AG10803 (cell line): ENCODE measurements at regions not wholly inside any gene's neighbourhood (a gene's known extent, or its start where the extent isn't known, plus 50 kb on each side); places are given as distances from the start of the nearest gene placed in this dataset.

ENCODE experiments used
- DNase-seq: peaks from one replicate; pipeline ENCODE4 v3.0.0; 2010; ENCODE audit warnings: low read depth
- H3K4me3 ChIP-seq: 2 replicates; pipeline ENCODE4 v1.5.1; 2011; ENCODE audit warnings: mild to moderate bottlenecking, low read length, control low read depth
- CTCF ChIP-seq: conservative IDR thresholded peaks from 2 replicates; pipeline ENCODE4 v1.5.1; 2011; ENCODE audit warnings: mild to moderate bottlenecking, low read length, control low read depth, inconsistent platforms

- no peak for DNase-seq
- no peak for TF ChIP-seq CTCF
- H3K4me3 ChIP-seq: no peak overlapping the region
Measured at GRCh38 chr2:122150524-122151280, 395.3 kb downstream of the TSN start.

GRCh38 chr2:122152571-122152970, 397.1 kb downstream of the TSN start:
- no peak overlapping the region for H3K4me3 ChIP-seq
- no peak for DNase-seq
- no peak for TF ChIP-seq CTCF

GRCh38 chr2:122156176-122156890, 400.9 kb downstream of the TSN start:
- DNase-seq: no peak
- TF ChIP-seq CTCF: no peak
- no peak overlapping the region for H3K4me3 ChIP-seq

GRCh38 chr2:122157158-122157557, 401.7 kb downstream of the TSN start:
- TF ChIP-seq CTCF: no peak
- no peak for DNase-seq
- H3K4me3 ChIP-seq: no peak overlapping the region

- no peak for DNase-seq
- no peak overlapping the region for H3K4me3 ChIP-seq
Measured at GRCh38 chr2:122163617-122164016, 408.2 kb downstream of the TSN start.

GRCh38 chr2:122164964-122165363, 409.5 kb downstream of the TSN start:
- no peak overlapping the region for H3K4me3 ChIP-seq
- no peak for DNase-seq
- TF ChIP-seq CTCF: no peak

More at GRCh38 chr2:122163617-122164016, 408.2 kb downstream of the TSN start:
- no peak for TF ChIP-seq CTCF

GRCh38 chr2:122166820-122167219, 411.4 kb downstream of the TSN start:
- no peak for TF ChIP-seq CTCF
- H3K4me3 ChIP-seq: no peak overlapping the region
- no peak for DNase-seq
